Activated CD4-positive, alpha-beta memory T cell treated with anti-CD3 and anti-CD28 coated beads, Interleukin-2, amount 10 ng/mL, durations not matched to agents 7 days and 5 days (primary cell): ENCODE measurements at regions not wholly inside any gene's neighbourhood (a gene's known extent, or its start where the extent isn't known, plus 50 kb on each side); places are given as distances from the start of the nearest gene placed in this dataset.

Source experiments
- CTCF ChIA-PET: fragments of 350-600 bp; sonication (Branson Sonifier 250); formaldehyde crosslinking; loops from one replicate; lab custom pipeline; 2021; ENCODE audit warnings: antibody characterized with exemption, inconsistent platforms; lab: Charles Lee
- POLR2A ChIA-PET: fragments of 350-600 bp; sonication (Branson Sonifier 250); formaldehyde crosslinking; loops from one replicate; lab custom pipeline; 2021; ENCODE audit warnings: antibody characterized with exemption; lab: Charles Lee
- DNase-seq: peaks from one replicate; pipeline ENCODE4 v3.0.0-alpha.2; 2020
- H3K27ac Mint-ChIP-seq: one replicate; pipeline ENCODE4 v1.8.0; 2021; ENCODE audit warnings: mild to moderate bottlenecking, mixed read lengths
- H3K27me3 Mint-ChIP-seq: one replicate; pipeline ENCODE4 v1.8.0; 2021; ENCODE audit warnings: mixed read lengths
- H3K36me3 Mint-ChIP-seq: one replicate; pipeline ENCODE4 v1.8.0; 2021; ENCODE audit warnings: low read depth, mixed read lengths
- H3K4me1 Mint-ChIP-seq: one replicate; pipeline ENCODE4 v1.8.0; 2021; ENCODE audit warnings: mixed read lengths
- H3K4me3 Mint-ChIP-seq: one replicate; pipeline ENCODE4 v1.8.0; 2021; ENCODE audit warnings: mild to moderate bottlenecking, mixed read lengths
- H3K9me3 Mint-ChIP-seq: one replicate; pipeline ENCODE4 v1.8.0; 2021; ENCODE audit warnings: mixed read lengths

- no peaks in the 10 kb centered on the region for H3K9me3 Mint-ChIP-seq
- H3K27ac Mint-ChIP-seq, result no peak overlapping the region
- H3K4me1 Mint-ChIP-seq, result no peaks in the 10 kb centered on the region
- no peak overlapping the region for H3K4me3 Mint-ChIP-seq
- no peaks in the 10 kb centered on the region for H3K36me3 Mint-ChIP-seq
- ChIA-PET CTCF (interaction anchor here (0.7 kb wide), 1 partner anchor 92 kb away, joined by 4 read pairs; no protein-coding TSS in a partner anchor), POLR2A (no interaction called here)
- DNase-seq, result no peak
- no peaks in the 10 kb centered on the region for H3K27me3 Mint-ChIP-seq
Measured at GRCh38 chr16:85523602-85524364, 89.3 kb upstream of the GSE1 start.

- no peaks in the 10 kb centered on the region for H3K27me3 Mint-ChIP-seq
- no peak overlapping the region for H3K27ac Mint-ChIP-seq
- H3K36me3 Mint-ChIP-seq, result no peaks in the 10 kb centered on the region
- H3K9me3 Mint-ChIP-seq, result no peaks in the 10 kb centered on the region
- POLR2A ChIA-PET, result no interaction called here
- DNase-seq, result no peak
- CTCF ChIA-PET, result interaction anchor here (0.7 kb wide), 1 partner anchor 92 kb away, joined by 4 read pairs; no protein-coding TSS in a partner anchor
- H3K4me1 Mint-ChIP-seq, result no peaks in the 10 kb centered on the region
- H3K4me3 Mint-ChIP-seq, result no peak overlapping the region
Measured at GRCh38 chr16:85524365-85524629, 88.8 kb upstream of the GSE1 start.

GRCh38 chr16:85524630-85525419 is 88.3 kb upstream of the GSE1 start:
- Mint-ChIP-seq H3K4me1 (no peaks in the 10 kb centered on the region), H3K4me3 (no peak overlapping the region), H3K36me3 (no peaks in the 10 kb centered on the region), H3K9me3 (no peaks in the 10 kb centered on the region), H3K27ac (no peak overlapping the region), H3K27me3 (no peaks in the 10 kb centered on the region)
- no peak for DNase-seq
- ChIA-PET CTCF (no interaction called here), POLR2A (no interaction called here)

GRCh38 chr16:85525420-85526184 is 87.5 kb upstream of the GSE1 start:
- H3K27me3 Mint-ChIP-seq, result no peaks in the 10 kb centered on the region
- ChIA-PET POLR2A (no interaction called here), CTCF (no interaction called here)
- no peak overlapping the region for H3K4me3 Mint-ChIP-seq
- H3K36me3 Mint-ChIP-seq, result no peaks in the 10 kb centered on the region
- no peaks in the 10 kb centered on the region for H3K4me1 Mint-ChIP-seq
- H3K9me3 Mint-ChIP-seq, result no peaks in the 10 kb centered on the region
- no peak for DNase-seq
- H3K27ac Mint-ChIP-seq, result no peak overlapping the region

GRCh38 chr16:85526185-85526974 is 86.7 kb upstream of the GSE1 start:
- POLR2A ChIA-PET, result no interaction called here
- Mint-ChIP-seq H3K36me3 (no peaks in the 10 kb centered on the region), H3K27ac (no peak overlapping the region), H3K9me3 (no peaks in the 10 kb centered on the region), H3K27me3 (peaks cover 3% of the 10 kb centered on the region), H3K4me1 (no peaks in the 10 kb centered on the region), H3K4me3 (no peak overlapping the region)
- CTCF ChIA-PET, result interaction anchor here (1.6 kb wide), 1 partner anchor 81 kb away, joined by 3 read pairs; no protein-coding TSS in a partner anchor
- DNase-seq, result no peak

- POLR2A ChIA-PET, result no interaction called here
- no peaks in the 10 kb centered on the region for H3K4me1 Mint-ChIP-seq
- H3K27me3 Mint-ChIP-seq, result peaks cover 3% of the 10 kb centered on the region
- no peak overlapping the region for H3K27ac Mint-ChIP-seq
- no peak overlapping the region for H3K4me3 Mint-ChIP-seq
- H3K9me3 Mint-ChIP-seq, result no peaks in the 10 kb centered on the region
- CTCF ChIA-PET, result interaction anchor here (1.6 to 2.4 kb wide), 2 partner anchors 11 to 80 kb away, joined by 3 to 9 read pairs; no protein-coding TSS in a partner anchor
- no peaks in the 10 kb centered on the region for H3K36me3 Mint-ChIP-seq
- DNase-seq, result no peak
Measured at GRCh38 chr16:85527042-85527766, 85.9 kb upstream of the GSE1 start.

GRCh38 chr16:85527767-85528297 is 85.3 kb upstream of the GSE1 start:
- Mint-ChIP-seq H3K4me1 (no peaks in the 10 kb centered on the region), H3K27ac (no peak overlapping the region), H3K4me3 (no peak overlapping the region), H3K27me3 (peaks cover 3% of the 10 kb centered on the region), H3K36me3 (no peaks in the 10 kb centered on the region), H3K9me3 (no peaks in the 10 kb centered on the region)
- POLR2A ChIA-PET, result no interaction called here
- no peak for DNase-seq
- CTCF ChIA-PET, result interaction anchor here (1.1 to 2.4 kb wide), 3 partner anchors 10 to 79 kb away, joined by 3 to 9 read pairs (median 5); no protein-coding TSS in a partner anchor

- H3K27me3 Mint-ChIP-seq, result peaks cover 3% of the 10 kb centered on the region
Measured at GRCh38 chr16:85528528-85529387, 84.4 kb upstream of the GSE1 start.

GRCh38 chr16:85529489-85530369 is 83.4 kb upstream of the GSE1 start:
- H3K27me3 Mint-ChIP-seq, result peaks cover 3% of the 10 kb centered on the region
- DNase-seq, result no peak
- no peak overlapping the region for H3K27ac Mint-ChIP-seq
- POLR2A ChIA-PET, result no interaction called here
- H3K4me1 Mint-ChIP-seq, result no peaks in the 10 kb centered on the region
- CTCF ChIA-PET, result interaction anchor here (1.5 to 2.4 kb wide), 3 partner anchors 8 to 86 kb away, joined by 5 to 9 read pairs (median 9); no protein-coding TSS in a partner anchor
- H3K36me3 Mint-ChIP-seq, result no peaks in the 10 kb centered on the region
- no peaks in the 10 kb centered on the region for H3K9me3 Mint-ChIP-seq
- H3K4me3 Mint-ChIP-seq, result no peak overlapping the region

More at GRCh38 chr16:85528528-85529387, 84.4 kb upstream of the GSE1 start:
- Mint-ChIP-seq H3K9me3 (no peaks in the 10 kb centered on the region), H3K4me1 (no peaks in the 10 kb centered on the region), H3K4me3 (no peak overlapping the region), H3K27ac (no peak overlapping the region), H3K36me3 (no peaks in the 10 kb centered on the region)
- DNase-seq, result peak; percentile 27
- POLR2A ChIA-PET, result no interaction called here
- CTCF ChIA-PET, result interaction anchor here (1.1 to 2.4 kb wide), 3 partner anchors 9 to 87 kb away, joined by 5 to 9 read pairs (median 9); no protein-coding TSS in a partner anchor

- POLR2A ChIA-PET, result no interaction called here
- peaks cover 3% of the 10 kb centered on the region for H3K27me3 Mint-ChIP-seq
- DNase-seq, result no peak
- H3K36me3 Mint-ChIP-seq, result no peaks in the 10 kb centered on the region
- CTCF ChIA-PET, result interaction anchor here (1.6 kb wide), 1 partner anchor 79 kb away, joined by 5 read pairs; no protein-coding TSS in a partner anchor
- no peak overlapping the region for H3K4me3 Mint-ChIP-seq
- no peak overlapping the region for H3K27ac Mint-ChIP-seq
- H3K4me1 Mint-ChIP-seq, result no peaks in the 10 kb centered on the region
- H3K9me3 Mint-ChIP-seq, result no peaks in the 10 kb centered on the region
Measured at GRCh38 chr16:85530370-85530739, 82.8 kb upstream of the GSE1 start.
